Activated CD4-positive, alpha-beta T cell treated with anti-CD3 and anti-CD28 coated beads for 48 hours (primary cell): ENCODE measurements at regions not wholly inside any gene's neighbourhood (a gene's known extent, or its start where the extent isn't known, plus 50 kb on each side); places are given as distances from the start of the nearest gene placed in this dataset.
A peak's percentile ranks its signal among the peaks of the same experiment; 100 is the strongest.

Source experiments
- DNase-seq: peaks from one replicate; pipeline ENCODE4 v3.0.0-alpha.2; 2020

DNA sequence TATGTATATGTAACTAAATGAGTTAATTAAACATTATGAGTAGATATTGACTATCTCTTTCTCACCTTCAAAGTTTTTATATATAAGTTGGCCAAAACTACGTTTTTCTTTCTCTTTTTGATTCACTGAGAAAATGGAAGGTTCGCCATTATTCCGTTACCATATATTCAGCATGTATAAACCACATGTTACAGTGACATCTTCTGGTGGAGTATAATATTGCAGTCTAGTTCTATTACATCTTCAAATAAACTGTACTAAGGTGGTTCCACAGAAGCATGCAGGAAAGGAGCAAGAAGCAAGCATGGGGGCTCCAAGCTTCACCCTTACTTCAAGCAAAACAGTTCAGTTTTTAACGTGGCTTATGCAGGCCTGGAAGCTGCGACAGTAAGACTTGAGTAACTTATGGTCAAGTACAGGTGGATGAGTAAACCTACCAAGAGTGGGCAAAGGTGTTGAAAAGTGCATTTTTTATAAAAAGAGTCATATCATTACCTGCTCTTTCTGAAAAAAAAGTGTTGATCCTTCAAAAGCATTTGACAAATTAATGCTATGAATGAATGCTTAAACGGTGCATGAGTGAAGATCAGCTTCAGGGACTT is 129.8 kb upstream of the RAB6C start:
- DNase-seq = no peak

DNA sequence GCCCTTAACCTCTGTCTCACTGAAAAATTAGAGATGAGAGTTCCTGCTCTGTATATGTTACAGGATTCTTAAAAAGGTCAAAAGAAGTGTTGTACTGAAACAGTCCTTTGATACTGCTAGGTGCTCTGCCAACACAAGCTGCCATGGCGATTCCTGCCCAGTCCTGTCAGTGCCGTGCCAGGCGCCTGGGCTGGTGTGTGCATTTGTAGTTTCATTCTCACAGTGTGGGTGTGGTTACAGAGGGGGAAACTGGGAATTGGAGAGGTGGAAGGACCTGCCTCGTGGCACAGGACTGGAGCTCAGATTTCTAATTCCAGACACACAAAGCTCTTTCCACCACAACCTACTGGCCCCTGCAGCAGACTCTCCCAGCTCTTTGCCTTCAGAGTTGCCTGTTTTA is 122.3 kb upstream of the RAB6C start:
- DNase-seq = no peak

DNA sequence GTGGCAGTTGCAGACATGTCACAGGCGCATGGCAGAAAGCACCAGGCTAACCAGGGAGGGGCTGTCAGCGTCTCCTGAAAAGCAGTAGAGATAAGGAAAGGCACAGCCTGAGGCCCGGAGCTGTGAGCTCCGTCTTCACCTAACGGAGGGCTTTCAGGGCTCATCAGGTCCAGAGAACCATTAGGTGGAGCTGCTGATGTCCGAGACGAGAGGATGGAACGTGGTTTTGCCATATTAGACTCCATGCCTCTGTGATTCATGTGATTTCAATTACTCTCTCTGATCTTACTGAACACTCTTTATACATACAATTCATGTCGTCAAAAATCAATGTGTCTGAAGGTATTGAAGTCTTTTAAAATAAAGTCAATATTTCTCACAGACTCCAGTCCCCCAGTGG is 120.3 kb upstream of the RAB6C start:
- no peak for DNase-seq

DNA sequence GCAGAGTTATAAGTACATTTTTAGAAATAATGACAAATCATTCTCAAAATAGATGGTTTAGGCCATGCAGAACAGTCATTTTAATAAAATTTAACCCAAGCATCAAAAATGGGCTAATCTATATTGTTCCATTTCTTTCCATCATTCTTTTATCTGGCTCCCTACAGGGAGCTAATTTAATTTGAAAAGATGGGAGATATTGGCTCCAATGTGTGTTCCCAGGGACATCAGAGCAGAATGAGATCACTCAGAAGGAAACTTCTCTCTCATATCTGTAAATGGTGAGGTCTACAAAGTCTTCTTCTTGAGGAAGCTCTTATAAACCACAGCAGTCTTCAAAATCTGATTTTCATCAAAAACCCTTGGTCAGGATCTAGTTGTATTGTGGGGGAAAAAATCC is 119.4 kb upstream of the RAB6C start:
- DNase-seq = no peak

DNA sequence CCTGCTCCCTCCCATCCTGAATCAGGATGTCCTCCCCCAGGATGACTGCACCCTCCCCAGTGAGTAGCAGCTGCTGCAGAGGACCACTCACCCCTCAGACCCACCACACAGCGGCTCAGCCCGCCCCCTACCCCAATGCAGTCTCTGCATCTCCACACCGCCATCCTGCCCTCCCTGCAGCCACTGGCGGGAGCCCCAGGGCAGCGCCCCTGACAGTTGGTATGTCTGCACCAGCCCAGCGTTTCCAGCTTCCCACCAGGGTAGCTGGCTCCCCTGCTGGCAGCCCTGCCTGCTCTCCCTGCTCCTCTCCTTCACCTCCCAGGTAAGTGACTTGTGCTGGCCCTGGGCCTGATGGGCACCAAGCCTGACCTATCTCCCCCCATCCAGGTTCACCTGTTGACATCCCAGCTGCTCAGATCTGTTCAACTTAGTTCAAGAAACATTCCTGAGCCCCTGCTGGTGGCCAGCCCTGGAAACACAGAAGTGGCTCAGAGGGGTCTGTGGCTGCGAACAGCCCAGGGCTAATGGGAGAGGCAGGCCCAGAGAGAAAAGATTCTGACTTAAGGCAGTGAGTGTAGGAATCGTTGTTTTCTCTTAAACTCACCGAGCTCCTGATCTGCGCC is 117.7 kb upstream of the RAB6C start:
- no peak for DNase-seq

DNA sequence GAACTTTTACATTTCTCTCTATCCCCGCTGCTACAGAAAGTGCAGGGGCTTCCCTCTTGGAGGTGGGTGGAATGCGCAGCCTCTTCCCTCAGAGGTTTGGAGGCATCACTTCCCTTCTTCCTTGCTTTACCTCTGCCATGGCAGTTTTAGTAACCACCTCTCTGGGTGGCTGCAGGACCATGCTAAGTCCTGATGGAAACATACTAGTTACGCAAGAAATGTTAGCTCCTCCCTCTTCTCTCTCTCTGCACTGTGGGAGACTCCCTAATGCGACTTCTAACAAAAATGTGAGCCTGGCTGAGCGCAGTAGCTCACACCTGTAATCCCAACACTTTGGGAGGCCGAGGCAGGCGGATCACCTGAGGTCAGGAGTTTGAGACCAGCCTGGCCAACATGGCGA is 116.8 kb upstream of the RAB6C start:
- no peak for DNase-seq

DNA sequence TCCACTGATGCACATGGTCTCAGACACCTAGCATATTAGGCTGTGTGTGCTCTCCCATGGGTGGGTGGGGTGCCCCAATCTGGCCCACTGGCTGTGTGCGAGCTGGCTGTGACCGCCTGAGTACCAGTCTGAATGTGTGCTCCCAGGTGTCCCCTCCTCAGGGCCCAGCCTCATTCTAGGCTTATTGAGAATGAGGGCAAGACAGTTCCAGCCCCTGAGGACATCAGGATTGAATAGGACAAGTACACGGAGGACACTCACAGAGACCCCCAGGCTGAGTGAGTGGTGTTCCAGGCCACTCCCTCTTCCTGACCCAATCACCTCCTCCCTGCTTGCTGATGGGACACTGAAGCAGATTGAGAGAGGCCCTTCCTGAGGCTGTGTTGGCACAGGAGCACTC is 116.1 kb upstream of the RAB6C start:
- no peak for DNase-seq

DNA sequence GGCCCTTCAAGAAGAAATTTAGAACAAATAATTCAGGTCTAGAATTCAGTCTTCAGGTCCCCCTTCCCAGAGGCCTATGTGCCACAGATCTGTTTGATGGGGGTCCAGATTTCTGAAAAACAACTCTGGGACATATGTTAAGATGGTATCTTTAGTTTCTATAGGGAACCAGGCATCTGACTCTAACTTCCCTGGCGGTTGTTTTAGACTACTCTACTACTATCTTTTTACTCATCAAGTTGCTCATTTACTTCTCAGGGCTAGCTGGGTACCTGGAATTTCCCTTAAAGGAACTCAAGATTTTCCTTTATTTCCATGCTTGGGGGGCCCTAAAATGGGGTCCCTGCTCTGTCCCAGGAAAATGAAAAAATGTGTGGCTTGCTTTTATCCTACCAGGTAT is 114.7 kb upstream of the RAB6C start:
- no peak for DNase-seq

DNA sequence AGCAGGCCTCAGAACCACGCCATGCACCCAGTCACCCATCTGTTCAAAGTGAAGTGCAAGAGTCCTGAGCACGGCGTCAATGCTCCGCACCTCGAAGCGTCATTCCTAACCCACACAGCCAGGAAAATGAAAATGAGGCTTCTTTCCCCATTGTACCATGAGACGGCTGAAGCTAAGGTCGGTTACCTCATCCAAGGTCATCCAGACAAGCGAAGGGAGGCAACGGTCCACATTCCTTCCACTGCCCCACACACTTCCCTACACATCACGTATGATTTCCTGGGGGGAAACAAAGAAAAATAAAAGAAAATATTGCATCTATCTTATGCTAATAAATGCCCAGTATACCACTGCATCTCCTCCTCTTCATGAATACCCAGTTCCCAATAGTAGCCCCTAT is 113.5 kb upstream of the RAB6C start:
- no peak for DNase-seq

DNA sequence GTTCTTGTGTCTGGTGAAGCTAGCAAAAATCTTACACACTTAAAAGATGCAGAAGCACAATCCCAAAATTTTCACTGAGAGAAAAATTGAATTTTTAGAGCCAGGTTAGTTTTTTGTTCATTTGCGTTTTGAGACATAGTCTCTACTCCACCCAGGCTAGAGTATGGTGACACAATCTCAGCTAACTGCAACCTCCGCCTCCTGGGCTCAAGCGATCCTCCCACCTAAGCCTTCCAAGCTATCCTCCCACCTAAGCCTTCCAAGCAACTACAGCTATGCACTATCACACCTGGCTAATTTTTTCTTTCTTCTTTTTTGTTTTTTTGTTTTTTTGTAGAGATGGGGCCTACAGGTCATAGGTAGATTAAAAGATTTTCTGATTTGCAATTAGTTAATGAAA is 113.1 kb upstream of the RAB6C start:
- no peak for DNase-seq

DNA sequence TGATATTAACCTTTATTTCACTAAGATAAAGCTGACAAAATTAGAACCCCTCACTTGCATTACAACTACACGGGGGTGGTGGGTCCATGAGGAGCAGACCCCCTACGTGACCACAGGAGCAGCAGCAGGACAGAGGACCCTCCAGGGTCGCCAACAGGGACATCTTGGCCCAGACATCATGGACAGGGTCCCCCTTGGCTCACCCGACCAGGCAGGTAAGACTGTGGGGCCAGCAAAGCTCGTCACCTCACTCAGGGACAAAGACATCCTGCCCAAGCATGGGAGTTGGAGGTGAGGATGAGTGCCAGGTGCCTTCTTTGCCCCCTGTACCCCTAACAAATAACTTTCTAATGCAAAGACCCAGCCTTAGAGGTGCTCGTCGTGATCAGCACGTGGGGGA is 111.3 kb upstream of the RAB6C start:
- DNase-seq = no peak

DNA sequence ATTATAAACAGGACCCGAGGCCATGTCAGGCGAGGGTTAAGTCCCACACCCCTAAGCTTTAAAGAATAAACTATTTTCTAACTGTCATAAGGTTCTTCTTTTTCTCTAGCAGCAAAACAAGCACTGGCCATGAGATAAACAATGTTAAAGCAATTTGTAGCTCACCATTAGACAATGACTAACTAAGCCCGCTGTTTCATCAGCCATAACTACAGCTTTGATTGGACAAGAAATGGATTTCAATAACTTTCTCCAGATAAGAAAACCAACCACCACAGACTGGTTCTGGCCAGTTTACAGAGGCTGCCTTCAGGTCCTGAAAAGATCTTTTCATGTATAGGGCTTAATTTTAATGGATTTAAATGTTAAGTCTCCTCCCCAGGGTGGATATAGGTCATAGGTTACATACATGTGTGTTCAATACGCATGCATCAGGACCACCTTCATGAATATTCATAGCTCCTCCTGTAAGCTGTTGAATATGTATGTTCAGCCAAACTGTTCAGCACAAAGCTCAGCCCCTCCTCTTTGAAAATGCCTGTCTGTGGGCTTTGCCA is 108.7 kb upstream of the RAB6C start:
- no peak for DNase-seq

DNA sequence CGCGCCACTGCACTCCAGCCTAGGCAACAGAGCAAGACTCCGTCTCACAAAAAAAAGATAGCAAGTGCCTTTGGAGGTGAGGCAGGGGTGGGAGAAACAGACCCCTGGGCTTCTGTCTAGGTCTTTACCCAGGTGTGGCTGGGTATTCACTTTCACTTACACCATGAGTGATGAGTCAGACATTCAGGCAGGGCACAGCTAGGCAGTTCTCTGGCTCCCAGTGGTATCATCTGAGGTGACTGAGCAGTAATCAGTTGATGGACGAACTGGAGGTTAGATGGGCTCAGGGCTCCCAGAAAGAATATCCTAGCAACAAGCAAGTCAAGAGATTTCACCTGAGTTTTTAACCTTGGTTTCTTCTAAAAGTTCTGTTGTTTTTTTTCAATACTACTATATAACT is 107.0 kb upstream of the RAB6C start:
- no peak for DNase-seq

DNA sequence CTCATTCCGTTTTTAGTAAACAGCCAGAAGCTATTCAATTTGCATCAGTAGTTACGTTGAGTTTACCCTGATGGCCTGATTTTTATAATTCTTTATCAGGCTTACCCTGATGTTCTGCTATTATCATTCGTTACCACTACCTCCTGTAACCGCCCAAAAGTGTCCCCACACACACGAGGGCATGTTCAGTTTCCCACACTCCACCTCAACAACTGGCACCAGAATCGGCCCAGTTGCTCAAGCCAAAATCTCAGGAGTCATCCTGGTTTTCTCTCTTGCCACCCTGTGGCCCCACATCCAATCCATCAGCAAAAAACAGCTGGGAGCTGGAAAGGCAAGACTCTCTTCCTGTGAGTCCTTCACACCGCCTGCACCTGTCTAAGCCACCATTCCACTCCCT is 102.9 kb upstream of the RAB6C start:
- DNase-seq = no peak

DNA sequence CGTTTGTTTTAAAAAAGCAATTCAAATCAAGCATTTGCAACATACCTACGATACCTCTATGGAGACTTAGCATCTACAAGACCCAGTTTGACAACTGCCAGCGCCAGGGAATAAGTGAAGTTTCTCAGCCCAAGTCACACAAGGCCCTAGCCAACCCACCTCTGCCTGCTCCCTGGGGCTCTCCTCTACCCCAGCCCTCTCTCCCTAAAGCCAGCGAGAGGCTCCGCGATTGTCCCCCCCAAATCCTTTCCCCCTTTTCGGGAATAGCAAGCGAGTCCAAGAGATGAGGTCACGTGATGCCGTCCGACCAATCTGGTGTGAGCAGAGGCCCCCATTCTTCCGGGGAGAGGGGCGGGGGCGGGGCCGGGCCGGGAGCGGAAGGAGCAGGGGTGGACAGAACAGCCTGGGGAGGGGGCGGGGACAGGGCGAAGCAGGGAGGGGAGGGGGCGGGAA is 102.2 kb upstream of the RAB6C start:
- DNase-seq = peak; percentile 85

DNA sequence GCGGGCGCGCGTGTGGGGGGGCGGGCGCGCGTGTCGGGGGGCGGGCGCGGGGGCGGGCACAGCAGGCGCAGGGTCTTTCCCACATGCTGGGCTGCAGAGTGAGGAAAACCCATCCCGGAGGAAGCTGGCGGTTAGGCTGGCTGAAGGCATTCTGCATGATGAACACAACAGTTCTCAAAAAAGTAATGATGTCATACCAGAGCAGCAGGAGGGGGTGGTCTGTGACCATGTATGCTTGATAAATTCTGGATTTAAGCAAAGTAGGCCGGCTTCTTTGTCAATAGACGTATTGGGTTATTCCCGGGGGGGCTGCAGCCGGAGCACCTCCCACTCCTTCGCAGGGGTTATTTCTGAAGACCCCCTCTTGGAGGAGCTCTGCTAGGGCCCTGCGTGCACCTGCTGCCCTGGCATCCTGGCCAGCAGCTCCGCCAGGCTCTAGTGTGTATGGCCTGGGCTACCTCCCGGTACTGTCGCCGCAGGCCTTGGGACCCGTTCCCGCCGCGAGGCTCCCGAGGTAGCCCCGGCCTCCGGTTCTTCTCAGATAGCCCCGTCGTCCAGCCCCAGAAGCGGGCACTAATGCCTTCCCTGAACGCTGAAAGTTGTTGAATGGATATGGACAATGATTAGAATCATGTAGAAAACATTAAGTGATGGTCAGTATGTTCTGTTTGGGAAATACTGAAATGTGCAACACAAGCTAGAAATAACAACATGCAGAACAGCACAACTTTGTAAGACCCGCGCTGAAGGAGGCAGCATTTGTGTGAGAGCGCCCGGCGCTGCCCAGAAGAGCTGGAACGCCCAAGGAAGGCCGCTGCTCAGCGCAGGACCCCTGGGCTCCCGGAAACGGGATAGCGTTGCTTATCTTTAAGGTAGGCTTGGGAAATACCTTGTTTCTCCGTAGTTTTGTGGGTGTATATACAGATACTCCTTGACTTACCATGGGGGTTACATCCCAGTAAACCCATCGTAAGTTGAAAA is 101.4 kb upstream of the RAB6C start:
- no peak for DNase-seq

DNA sequence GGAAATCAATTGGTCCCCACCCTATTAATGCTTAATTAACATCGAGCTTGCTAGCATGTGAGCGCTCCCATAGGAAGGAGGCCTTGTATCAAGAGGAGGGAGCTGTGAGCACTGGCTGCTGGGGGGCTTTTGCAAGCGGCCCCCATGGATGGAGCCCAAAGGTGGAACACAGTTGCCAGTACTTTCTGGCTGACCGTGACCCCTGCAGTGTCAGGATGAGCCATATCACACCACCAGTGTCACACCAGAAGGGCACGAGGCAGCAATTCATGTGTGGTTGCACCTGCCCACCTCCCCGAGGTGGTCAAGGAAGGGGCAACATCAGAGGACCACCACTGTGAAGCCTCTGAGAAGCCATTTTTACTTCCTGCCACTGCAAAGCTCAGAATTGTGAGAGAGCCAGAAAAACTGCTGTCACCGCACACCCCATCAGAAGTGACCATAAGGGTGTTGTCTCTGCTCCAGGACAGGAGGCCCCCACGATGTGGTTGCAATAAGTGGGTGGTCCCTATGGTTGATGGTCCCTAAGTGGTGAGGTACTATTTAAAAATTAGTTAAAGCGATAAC is 99.8 kb upstream of the RAB6C start:
- DNase-seq = no peak

DNA sequence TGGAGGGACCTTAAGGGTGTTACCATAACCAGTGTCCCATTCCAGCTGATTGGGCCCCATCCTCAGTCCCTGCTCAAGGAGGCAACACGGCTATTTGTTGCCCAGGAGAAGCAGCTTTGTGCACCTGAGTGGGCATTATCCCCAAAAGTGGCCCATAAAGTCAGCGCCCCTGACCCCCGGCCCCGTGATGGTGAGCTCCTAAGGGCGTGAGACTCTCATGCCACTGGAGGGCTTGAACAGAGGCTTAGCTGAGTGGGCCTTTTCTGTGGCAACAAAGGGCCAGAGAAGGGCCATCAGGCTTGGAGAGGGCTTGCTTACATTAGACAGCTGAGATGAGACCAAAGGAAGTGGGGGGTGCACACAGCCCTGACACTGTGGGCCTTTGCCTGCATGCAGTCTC is 99.2 kb upstream of the RAB6C start:
- no peak for DNase-seq

DNA sequence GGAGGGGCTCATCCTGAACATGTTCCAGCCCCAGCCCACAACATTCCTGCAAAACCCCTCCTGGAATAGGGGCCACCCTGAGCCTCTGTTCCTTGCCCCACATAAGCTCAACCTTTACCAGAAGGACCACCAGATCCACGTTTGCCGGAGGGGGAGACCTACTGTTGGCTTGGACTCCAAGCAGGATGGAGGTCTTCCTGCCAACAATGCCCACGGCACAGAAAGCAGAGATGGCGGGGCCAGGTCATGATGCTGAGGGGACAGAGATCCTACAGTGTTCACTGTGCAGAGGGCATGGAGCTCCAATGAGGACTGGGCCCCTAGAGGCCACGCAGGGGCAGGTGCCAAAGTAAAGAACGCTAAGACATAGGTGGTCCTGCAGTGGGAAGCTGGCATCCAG is 98.5 kb upstream of the RAB6C start:
- DNase-seq = no peak

DNA sequence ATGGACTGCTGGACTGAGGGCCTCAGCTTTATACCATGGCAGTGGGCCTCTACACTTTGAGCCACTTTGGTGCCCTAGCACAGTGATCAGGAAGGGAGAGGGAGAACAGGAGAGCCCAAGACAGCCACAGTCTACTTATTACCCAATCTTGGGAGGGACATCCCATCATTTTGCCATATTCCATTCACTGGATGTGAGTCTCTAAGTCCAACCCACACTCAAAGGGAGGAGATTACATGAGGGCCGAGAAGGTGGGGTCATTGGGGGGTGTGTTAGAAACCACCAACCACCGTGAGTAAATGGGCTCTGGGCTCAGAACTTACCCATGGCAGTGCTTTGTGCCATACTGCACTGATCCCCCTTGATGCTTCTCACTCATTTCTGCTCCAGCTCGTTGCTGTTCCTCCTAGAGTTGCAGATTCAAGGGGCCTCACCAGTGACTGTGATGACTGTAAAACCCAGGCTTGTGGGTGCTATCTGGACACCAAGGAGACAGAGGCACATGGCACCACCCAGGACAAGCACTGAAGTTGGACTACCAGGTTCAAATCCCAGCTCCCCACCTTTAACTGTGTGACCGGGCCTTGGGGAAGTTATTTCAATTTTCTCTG is 97.6 kb upstream of the RAB6C start:
- DNase-seq = no peak

DNA sequence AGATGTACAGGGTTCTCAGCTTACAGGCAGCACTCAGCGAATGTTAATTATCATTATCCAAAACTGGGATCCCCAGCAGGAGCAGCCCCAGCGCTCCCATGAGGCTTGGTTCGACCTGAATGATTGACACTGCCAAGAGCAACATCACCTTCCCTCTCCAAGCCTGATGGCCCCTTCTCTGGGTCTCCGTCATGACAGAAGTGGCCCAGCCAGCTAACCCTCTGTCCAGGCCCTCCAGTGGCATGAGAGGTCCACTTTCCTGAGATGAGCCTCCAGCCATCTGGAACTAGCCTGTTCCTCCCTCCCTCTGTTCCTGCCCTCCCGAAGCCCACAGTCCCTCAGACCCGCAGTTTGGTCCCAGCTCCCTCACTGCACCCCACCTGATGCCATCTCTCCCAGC is 97.0 kb upstream of the RAB6C start:
- no peak for DNase-seq

DNA sequence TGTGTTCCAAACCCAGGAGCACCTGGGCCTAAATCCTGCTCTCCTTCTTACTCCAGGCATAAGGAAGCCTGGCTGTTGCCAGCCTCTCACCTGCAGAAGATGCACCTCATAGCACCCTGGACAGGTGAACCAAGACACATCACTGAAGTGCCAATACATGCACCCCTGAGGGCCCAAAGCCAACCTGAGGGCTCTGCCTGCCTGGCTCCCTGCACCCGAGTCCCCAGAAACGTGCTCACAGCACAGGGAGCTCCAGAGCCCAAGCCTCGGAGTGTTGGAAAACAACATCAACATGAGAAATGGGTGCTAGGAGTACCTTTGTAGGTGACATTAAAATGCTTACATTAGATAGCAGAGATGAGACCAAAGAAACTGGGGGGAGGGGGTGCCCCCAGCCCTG is 96.3 kb upstream of the RAB6C start:
- no peak for DNase-seq

DNA sequence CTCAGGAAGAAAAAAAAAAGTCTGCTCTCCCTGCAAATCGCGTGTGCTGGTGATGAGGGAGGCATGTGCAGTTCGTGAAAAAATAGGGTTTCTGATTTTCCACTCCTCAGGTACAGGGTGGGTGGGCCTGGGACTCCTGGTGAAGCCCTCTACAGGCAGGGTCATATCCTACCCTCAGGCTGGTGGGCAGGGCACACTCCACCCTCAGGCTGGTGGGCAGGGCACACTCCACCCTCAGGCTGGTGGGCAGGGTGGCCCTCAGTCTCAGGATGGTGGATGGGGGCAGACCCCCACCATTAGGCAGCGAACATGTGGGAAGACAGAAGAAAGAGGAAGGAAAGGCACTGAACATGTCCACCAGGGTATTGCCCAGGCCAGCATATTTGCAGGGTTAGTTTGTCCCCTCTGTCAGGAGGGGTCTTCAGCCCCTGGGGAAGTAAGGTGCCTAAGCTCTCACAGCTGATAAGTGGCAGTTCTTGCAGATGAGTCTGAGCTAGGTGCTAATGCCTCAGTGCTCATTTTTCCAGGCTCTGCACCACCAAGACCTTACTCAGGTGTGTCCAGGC is 95.2 kb upstream of the RAB6C start:
- no peak for DNase-seq
